ENCODE measurements at regions not wholly inside any gene's neighbourhood (a gene's known extent, or its start where the extent isn't known, plus 50 kb on each side); places are given as distances from the start of the nearest gene placed in this dataset.

- no peak for DNase-seq
These were observed 172.4 kb upstream of the SASH1 start for GRCh38 chr6:148170286-148170685.

GRCh38 chr6:148173548-148173947, 169.1 kb upstream of the SASH1 start:
- DNase-seq, result peak in 1 of 2 donors; percentile 2

- DNase-seq, result no peak
These were observed 167.0 kb upstream of the SASH1 start for GRCh38 chr6:148175550-148176188.

- peak; percentile 54 to 55 for DNase-seq
These were observed 164.9 kb upstream of the SASH1 start for GRCh38 chr6:148177589-148178233.

- no peak for DNase-seq
These were observed 162.9 kb upstream of the SASH1 start for GRCh38 chr6:148179786-148180185.

GRCh38 chr6:148182378-148182777, 160.3 kb upstream of the SASH1 start:
- no peak for DNase-seq

- DNase-seq, result no peak
These were observed 158.9 kb upstream of the SASH1 start for GRCh38 chr6:148183776-148184175.

- no peak for DNase-seq
These were observed 155.7 kb upstream of the SASH1 start for GRCh38 chr6:148186916-148187315.

GRCh38 chr6:148192310-148192709, 150.3 kb upstream of the SASH1 start:
- no peak for DNase-seq

- no peak for DNase-seq
These were observed 149.5 kb upstream of the SASH1 start for GRCh38 chr6:148193063-148193680.

- DNase-seq, result no peak
These were observed 147.1 kb upstream of the SASH1 start for GRCh38 chr6:148195511-148195910.

- no peak for DNase-seq
These were observed 143.1 kb upstream of the SASH1 start for GRCh38 chr6:148199584-148199983.

GRCh38 chr6:148200293-148200692, 142.3 kb upstream of the SASH1 start:
- no peak for DNase-seq

GRCh38 chr6:148200781-148201180, 141.9 kb upstream of the SASH1 start:
- no peak for DNase-seq

GRCh38 chr6:148203281-148203925, 139.2 kb upstream of the SASH1 start:
- DNase-seq, result no peak

- DNase-seq, result peak; percentile 15 to 53
These were observed 138.7 kb upstream of the SASH1 start for GRCh38 chr6:148203970-148204369.

- no peak for DNase-seq
These were observed 134.3 kb upstream of the SASH1 start for GRCh38 chr6:148208298-148208697.

GRCh38 chr6:148211777-148212324, 130.8 kb upstream of the SASH1 start:
- no peak for DNase-seq

- DNase-seq, result no peak
These were observed 130.3 kb upstream of the SASH1 start for GRCh38 chr6:148212366-148212765.

- no peak for DNase-seq
These were observed 129.3 kb upstream of the SASH1 start for GRCh38 chr6:148213366-148213765.

GRCh38 chr6:148214667-148215066, 128.0 kb upstream of the SASH1 start:
- no peak for DNase-seq

- no peak for DNase-seq
These were observed 125.6 kb upstream of the SASH1 start for GRCh38 chr6:148217051-148217450.

- DNase-seq, result no peak
These were observed 124.7 kb upstream of the SASH1 start for GRCh38 chr6:148217921-148218320.

Data from inflammatory macrophage (primary cell).